ENCODE measurements at regions not wholly inside any gene's neighbourhood (a gene's known extent, or its start where the extent isn't known, plus 50 kb on each side); places are given as distances from the start of the nearest gene placed in this dataset.
"Not testable (repeated sequence)": the region's sequence is repeated elsewhere in the genome, so short reads cannot be mapped to it uniquely, and the experiment has no call there.

GRCh38 chr10:65275296-65275695 is 1650.5 kb upstream of the LRRTM3 start:
- DNase-seq (ENCODE audit: low read depth) = no peak

- DNase-seq (ENCODE audit: low read depth) = no peak
Measured at GRCh38 chr10:65284495-65285041, 1641.3 kb upstream of the LRRTM3 start.

- DNase-seq (ENCODE audit: low read depth) = not testable (repeated sequence)
Measured at GRCh38 chr10:65285726-65286125, 1640.1 kb upstream of the LRRTM3 start.

- DNase-seq (ENCODE audit: low read depth) = no peak
Measured at GRCh38 chr10:65291286-65291685, 1634.5 kb upstream of the LRRTM3 start.

GRCh38 chr10:65292551-65292950 is 1633.3 kb upstream of the LRRTM3 start:
- DNase-seq (ENCODE audit: low read depth) = no peak

- no peak for DNase-seq (ENCODE audit: low read depth)
Measured at GRCh38 chr10:65294329-65294728, 1631.5 kb upstream of the LRRTM3 start.

- no peak for DNase-seq (ENCODE audit: low read depth)
Measured at GRCh38 chr10:65301181-65301580, 1624.7 kb upstream of the LRRTM3 start.

- DNase-seq (ENCODE audit: low read depth) = no peak
Measured at GRCh38 chr10:65306201-65306600, 1619.6 kb upstream of the LRRTM3 start.

GRCh38 chr10:65312876-65313275 is 1613.0 kb upstream of the LRRTM3 start:
- DNase-seq (ENCODE audit: low read depth) = no peak

- no peak for DNase-seq (ENCODE audit: low read depth)
Measured at GRCh38 chr10:65313406-65313805, 1612.4 kb upstream of the LRRTM3 start.

- DNase-seq (ENCODE audit: low read depth) = no peak
Measured at GRCh38 chr10:65314253-65314652, 1611.6 kb upstream of the LRRTM3 start.

GRCh38 chr10:65319493-65319892 is 1606.3 kb upstream of the LRRTM3 start:
- no peak for DNase-seq (ENCODE audit: low read depth)

- DNase-seq (ENCODE audit: low read depth) = no peak
Measured at GRCh38 chr10:65320236-65321026, 1605.4 kb upstream of the LRRTM3 start.

- DNase-seq (ENCODE audit: low read depth) = no peak
Measured at GRCh38 chr10:65323802-65324201, 1602.0 kb upstream of the LRRTM3 start.

GRCh38 chr10:65325913-65326312 is 1599.9 kb upstream of the LRRTM3 start:
- no peak for DNase-seq (ENCODE audit: low read depth)

- no peak for DNase-seq (ENCODE audit: low read depth)
Measured at GRCh38 chr10:65328486-65328885, 1597.3 kb upstream of the LRRTM3 start.

GRCh38 chr10:65335311-65335710 is 1590.5 kb upstream of the LRRTM3 start:
- no peak for DNase-seq (ENCODE audit: low read depth)

GRCh38 chr10:65340340-65340739 is 1585.5 kb upstream of the LRRTM3 start:
- DNase-seq (ENCODE audit: low read depth) = no peak

- DNase-seq (ENCODE audit: low read depth) = no peak
Measured at GRCh38 chr10:65341323-65341925, 1584.4 kb upstream of the LRRTM3 start.

- DNase-seq (ENCODE audit: low read depth) = no peak
Measured at GRCh38 chr10:65342245-65342644, 1583.6 kb upstream of the LRRTM3 start.

- no peak for DNase-seq (ENCODE audit: low read depth)
Measured at GRCh38 chr10:65346466-65346865, 1579.4 kb upstream of the LRRTM3 start.

GRCh38 chr10:65348637-65349036 is 1577.2 kb upstream of the LRRTM3 start:
- no peak for DNase-seq (ENCODE audit: low read depth)

GRCh38 chr10:65350611-65351010 is 1575.2 kb upstream of the LRRTM3 start:
- DNase-seq (ENCODE audit: low read depth) = no peak

Measured in fibroblast of gingiva (primary cell).